Glutamatergic neuron (in vitro differentiated cells): ENCODE measurements at regions not wholly inside any gene's neighbourhood (a gene's known extent, or its start where the extent isn't known, plus 50 kb on each side); places are given as distances from the start of the nearest gene placed in this dataset.

Experiments used
- DNase-seq: peaks from one replicate; pipeline ENCODE4 v3.0.0; 2022
- H3K27ac Mint-ChIP-seq: one replicate; pipeline ENCODE4 v1.8.0; 2020; ENCODE audit warnings: mild to moderate bottlenecking, mixed read lengths, inconsistent platforms; ENCODE audit not compliant: unreplicated experiment
- H3K27me3 Mint-ChIP-seq: one replicate; pipeline ENCODE4 v1.8.0; 2020; ENCODE audit warnings: mild to moderate bottlenecking, moderate library complexity, mixed read lengths, inconsistent platforms; ENCODE audit not compliant: unreplicated experiment
- H3K36me3 Mint-ChIP-seq: one replicate; pipeline ENCODE4 v1.8.0; 2020; ENCODE audit warnings: mild to moderate bottlenecking, mixed read lengths, inconsistent platforms; ENCODE audit not compliant: unreplicated experiment
- H3K4me1 Mint-ChIP-seq: one replicate; pipeline ENCODE4 v1.8.0; 2020; ENCODE audit warnings: mild to moderate bottlenecking, low read depth, mixed read lengths, inconsistent platforms; ENCODE audit not compliant: unreplicated experiment
- H3K4me3 Mint-ChIP-seq: one replicate; pipeline ENCODE4 v1.8.0; 2020; ENCODE audit warnings: mild to moderate bottlenecking, mixed read lengths, inconsistent platforms; ENCODE audit not compliant: unreplicated experiment
- H3K9me3 Mint-ChIP-seq: one replicate; pipeline ENCODE4 v1.8.0; 2020; ENCODE audit warnings: mild to moderate bottlenecking, moderate library complexity, mixed read lengths, inconsistent platforms; ENCODE audit not compliant: unreplicated experiment
- TF ChIP-seq, protein P1 (sequence below): fragments of 200-600 bp; sonication (generic); IDR thresholded peaks from one replicate; pipeline ENCODE4 v1.5.0; 2021; ENCODE audit not compliant: partially characterized antibody, unreplicated experiment

DNA sequence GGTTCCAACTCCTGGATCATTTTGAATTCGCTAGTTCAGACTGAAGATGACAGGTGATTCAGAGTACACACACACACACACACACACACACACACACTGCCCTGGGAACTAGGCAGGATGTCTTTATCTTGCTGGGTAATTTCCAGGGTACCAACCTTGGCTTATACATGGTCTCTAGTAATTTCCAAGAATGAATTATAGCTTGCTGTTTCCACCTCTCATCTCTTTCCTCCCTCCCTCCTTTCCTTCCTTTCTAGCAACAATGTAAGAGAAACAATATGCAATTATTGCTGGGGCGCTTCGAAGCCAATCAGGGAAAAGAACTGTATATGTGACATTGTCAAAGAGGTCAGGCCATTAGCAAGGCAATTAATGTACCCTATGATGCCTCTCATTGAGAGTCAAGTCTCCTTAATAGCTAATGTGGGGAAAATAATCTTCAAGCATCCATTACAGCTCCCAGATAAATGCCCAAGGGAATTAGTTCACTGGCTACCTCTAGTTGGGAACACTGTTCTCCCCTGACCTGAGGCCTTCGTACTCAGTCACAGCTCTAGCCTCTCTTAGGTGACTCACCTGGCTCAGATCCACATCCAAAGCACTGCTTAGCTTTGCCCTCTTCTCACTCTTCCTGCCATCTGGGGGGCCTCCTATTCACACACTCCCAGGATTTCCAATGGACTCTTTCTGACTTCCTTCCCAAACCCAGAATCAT is 311.5 kb downstream of the PPP1R2C start:
- H3K4me3 Mint-ChIP-seq: no peak overlapping the region
- TF ChIP-seq, protein P1, sequence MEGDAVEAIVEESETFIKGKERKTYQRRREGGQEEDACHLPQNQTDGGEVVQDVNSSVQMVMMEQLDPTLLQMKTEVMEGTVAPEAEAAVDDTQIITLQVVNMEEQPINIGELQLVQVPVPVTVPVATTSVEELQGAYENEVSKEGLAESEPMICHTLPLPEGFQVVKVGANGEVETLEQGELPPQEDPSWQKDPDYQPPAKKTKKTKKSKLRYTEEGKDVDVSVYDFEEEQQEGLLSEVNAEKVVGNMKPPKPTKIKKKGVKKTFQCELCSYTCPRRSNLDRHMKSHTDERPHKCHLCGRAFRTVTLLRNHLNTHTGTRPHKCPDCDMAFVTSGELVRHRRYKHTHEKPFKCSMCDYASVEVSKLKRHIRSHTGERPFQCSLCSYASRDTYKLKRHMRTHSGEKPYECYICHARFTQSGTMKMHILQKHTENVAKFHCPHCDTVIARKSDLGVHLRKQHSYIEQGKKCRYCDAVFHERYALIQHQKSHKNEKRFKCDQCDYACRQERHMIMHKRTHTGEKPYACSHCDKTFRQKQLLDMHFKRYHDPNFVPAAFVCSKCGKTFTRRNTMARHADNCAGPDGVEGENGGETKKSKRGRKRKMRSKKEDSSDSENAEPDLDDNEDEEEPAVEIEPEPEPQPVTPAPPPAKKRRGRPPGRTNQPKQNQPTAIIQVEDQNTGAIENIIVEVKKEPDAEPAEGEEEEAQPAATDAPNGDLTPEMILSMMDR: no peak
- peaks cover 6% of the 10 kb centered on the region for H3K27me3 Mint-ChIP-seq
- H3K4me1 Mint-ChIP-seq: peaks cover 24% of the 10 kb centered on the region
- H3K36me3 Mint-ChIP-seq: no peaks in the 10 kb centered on the region
- H3K27ac Mint-ChIP-seq: peak overlapping the region; percentile 67
- H3K9me3 Mint-ChIP-seq: peaks cover 4% of the 10 kb centered on the region
- no peak for DNase-seq

DNA sequence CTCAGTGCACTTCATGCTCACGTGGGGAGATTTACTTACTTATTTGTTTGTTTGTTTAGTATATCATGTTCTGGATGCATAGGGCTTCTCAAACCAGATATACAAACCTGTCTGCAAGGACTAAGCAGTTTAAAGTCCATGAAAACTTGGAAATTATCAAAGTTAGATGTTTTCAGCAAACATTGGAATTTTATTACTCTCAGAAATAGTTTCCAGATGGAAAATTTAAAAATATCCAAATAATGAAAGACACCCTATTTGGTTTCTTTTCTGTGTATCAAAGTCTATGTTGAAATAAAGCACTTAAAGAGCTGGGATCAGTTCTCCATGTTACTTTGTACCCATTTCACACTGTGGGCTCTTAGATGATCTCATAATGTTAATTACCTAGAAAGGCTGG is 312.1 kb downstream of the PPP1R2C start:
- Mint-ChIP-seq H3K27ac (no peak overlapping the region), H3K9me3 (peaks cover 4% of the 10 kb centered on the region), H3K36me3 (no peaks in the 10 kb centered on the region), H3K4me1 (peaks cover 24% of the 10 kb centered on the region), H3K4me3 (no peak overlapping the region), H3K27me3 (peaks cover 6% of the 10 kb centered on the region)
- no peak for DNase-seq
- TF ChIP-seq, protein P1: no peak

DNA sequence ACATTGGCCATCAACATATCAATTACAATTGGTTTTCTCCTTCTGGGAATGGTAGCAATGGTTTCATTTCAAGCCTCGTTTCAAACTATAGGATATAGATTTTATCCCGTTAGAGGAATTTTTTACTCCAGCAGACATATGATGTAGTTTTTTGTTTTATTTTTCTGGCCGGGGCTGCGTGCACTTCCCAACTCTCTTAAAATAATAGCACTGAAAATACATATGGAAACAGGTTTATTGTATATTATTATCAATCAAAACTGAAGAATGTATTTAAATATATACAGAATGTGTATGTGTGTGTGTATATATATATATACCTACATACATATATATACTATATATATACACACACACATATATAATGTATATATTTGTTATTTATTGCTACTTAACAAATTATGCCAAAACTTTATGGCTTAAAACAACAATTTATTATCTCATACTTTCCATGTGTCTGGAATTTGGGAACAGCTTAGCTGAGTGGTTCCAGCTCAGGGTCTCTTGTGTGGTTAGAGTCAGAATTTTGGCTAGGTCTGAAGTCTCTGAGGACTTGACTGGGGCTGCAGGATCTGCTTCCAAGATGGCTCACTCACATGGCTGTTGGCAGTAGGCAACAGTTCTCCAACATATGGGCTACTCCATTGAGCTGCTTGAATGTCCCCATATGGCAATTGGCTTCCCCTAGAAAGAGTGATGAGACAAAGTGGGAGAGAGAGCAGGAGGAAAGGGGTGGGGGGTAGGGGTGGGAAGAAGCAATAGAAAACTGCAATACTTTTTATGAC is 314.1 kb downstream of the PPP1R2C start:
- no peak overlapping the region for H3K4me3 Mint-ChIP-seq

DNA sequence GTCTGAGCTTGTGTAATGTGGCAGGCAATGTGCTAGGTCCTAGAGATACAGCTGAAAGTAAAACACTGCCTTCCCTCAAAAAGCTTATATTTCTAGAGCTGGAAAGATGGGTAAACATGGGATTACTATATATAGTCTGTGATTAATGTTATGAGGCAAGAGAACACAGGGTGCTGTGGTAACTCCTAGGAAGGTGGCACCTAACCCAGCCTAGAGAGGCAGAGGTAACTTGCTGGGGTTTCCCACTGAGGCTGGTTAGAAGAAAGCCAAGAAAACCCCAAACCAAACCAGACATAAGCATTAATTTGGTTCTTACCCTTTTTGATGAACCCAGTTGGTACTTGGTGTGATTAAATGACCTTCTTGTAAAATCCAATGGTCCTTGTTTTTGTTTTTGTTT is 315.0 kb downstream of the PPP1R2C start:
- Mint-ChIP-seq H3K9me3 (peaks cover 4% of the 10 kb centered on the region), H3K36me3 (no peaks in the 10 kb centered on the region), H3K27me3 (peaks cover 5% of the 10 kb centered on the region), H3K4me1 (peaks cover 21% of the 10 kb centered on the region), H3K27ac (no peak overlapping the region), H3K4me3 (no peak overlapping the region)
- DNase-seq: no peak
- TF ChIP-seq, protein P1: no peak

More for the DNA sequence above, 314.1 kb downstream of the PPP1R2C start:
- H3K4me1 Mint-ChIP-seq: peaks cover 21% of the 10 kb centered on the region
- no peaks in the 10 kb centered on the region for H3K36me3 Mint-ChIP-seq
- peaks cover 4% of the 10 kb centered on the region for H3K9me3 Mint-ChIP-seq
- H3K27ac Mint-ChIP-seq: peak overlapping the region; percentile 88
- TF ChIP-seq, protein P1: no peak
- DNase-seq: peak; percentile 16
- H3K27me3 Mint-ChIP-seq: peaks cover 6% of the 10 kb centered on the region

DNA sequence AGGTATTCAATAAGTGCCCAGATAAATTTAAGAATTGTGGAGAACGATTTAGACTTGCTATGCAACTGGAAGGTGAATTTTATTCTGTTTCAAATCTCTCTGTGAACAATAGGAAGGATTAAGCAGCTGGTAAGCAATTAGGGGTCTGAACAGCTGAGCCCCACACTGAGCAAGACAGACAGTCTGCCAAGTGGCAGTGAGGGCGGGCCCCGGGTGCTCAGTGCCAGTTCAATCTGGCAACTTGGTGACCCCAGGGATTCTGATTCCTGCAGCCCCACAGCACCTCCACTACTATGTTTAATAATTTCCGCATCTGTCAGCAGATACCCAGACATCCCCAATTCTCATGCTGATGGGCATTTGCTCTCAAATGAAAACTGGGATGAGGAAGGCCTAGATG is 317.3 kb downstream of the PPP1R2C start:
- peaks cover 2% of the 10 kb centered on the region for H3K9me3 Mint-ChIP-seq
- no peak for DNase-seq
- no peak overlapping the region for H3K27ac Mint-ChIP-seq
- H3K4me3 Mint-ChIP-seq: no peak overlapping the region
- H3K4me1 Mint-ChIP-seq: peaks cover 12% of the 10 kb centered on the region
- TF ChIP-seq, protein P1: no peak
- peaks cover 5% of the 10 kb centered on the region for H3K27me3 Mint-ChIP-seq
- H3K36me3 Mint-ChIP-seq: no peaks in the 10 kb centered on the region
